Nephron progenitor cell (in vitro differentiated cells): ENCODE measurements at regions not wholly inside any gene's neighbourhood (a gene's known extent, or its start where the extent isn't known, plus 50 kb on each side); places are given as distances from the start of the nearest gene placed in this dataset.
A peak's percentile ranks its signal among the peaks of the same experiment; 100 is the strongest.

Source experiments
- DNase-seq: peaks from one replicate; pipeline ENCODE4 v3.0.0; 2021
- H3K27ac Mint-ChIP-seq: 2 replicates; pipeline ENCODE4 v1.8.0; 2021; ENCODE audit warnings: mild to moderate bottlenecking, moderate library complexity, mixed read lengths
- H3K27me3 Mint-ChIP-seq: 2 replicates; pipeline ENCODE4 v1.8.0; 2021; ENCODE audit warnings: mild to moderate bottlenecking, low read depth, mixed read lengths; ENCODE audit not compliant: poor library complexity
- H3K36me3 Mint-ChIP-seq: 2 replicates; pipeline ENCODE4 v1.8.0; 2021; ENCODE audit warnings: low read depth, mixed read lengths
- H3K4me1 Mint-ChIP-seq: 2 replicates; pipeline ENCODE4 v1.8.0; 2021; ENCODE audit warnings: mixed read lengths
- H3K4me3 Mint-ChIP-seq: 2 replicates; pipeline ENCODE4 v1.8.0; 2021; ENCODE audit warnings: mild to moderate bottlenecking, moderate library complexity, mixed read lengths
- H3K9me3 Mint-ChIP-seq: 2 replicates; pipeline ENCODE4 v1.8.0; 2021; ENCODE audit warnings: mild to moderate bottlenecking, moderate library complexity, mixed read lengths
- CTCF ChIP-seq: fragments of 200-600 bp; sonication (generic); IDR thresholded peaks from 2 replicates; pipeline ENCODE4 v1.5.0; 2021; ENCODE audit warnings: antibody characterized with exemption

- H3K27me3 Mint-ChIP-seq, result no peaks in the 10 kb centered on the region
- TF ChIP-seq CTCF, result no peak
- no peak overlapping the region for H3K4me3 Mint-ChIP-seq
- no peak overlapping the region for H3K27ac Mint-ChIP-seq
- H3K9me3 Mint-ChIP-seq, result no peaks in the 10 kb centered on the region
- DNase-seq, result no peak
- H3K36me3 Mint-ChIP-seq, result no peaks in the 10 kb centered on the region
- H3K4me1 Mint-ChIP-seq, result peaks cover 6% of the 10 kb centered on the region
Observed at GRCh38 chr5:166505067-166505466, 1786.4 kb upstream of the WWC1 start.

GRCh38 chr5:166505544-166505943 is 1785.9 kb upstream of the WWC1 start:
- no peak for DNase-seq
- peaks cover 1% of the 10 kb centered on the region for H3K4me1 Mint-ChIP-seq
- H3K27me3 Mint-ChIP-seq, result no peaks in the 10 kb centered on the region
- no peaks in the 10 kb centered on the region for H3K36me3 Mint-ChIP-seq
- no peak for TF ChIP-seq CTCF
- no peaks in the 10 kb centered on the region for H3K9me3 Mint-ChIP-seq
- H3K4me3 Mint-ChIP-seq, result no peak overlapping the region
- H3K27ac Mint-ChIP-seq, result no peak overlapping the region

GRCh38 chr5:166507810-166508425 is 1783.5 kb upstream of the WWC1 start:
- Mint-ChIP-seq H3K4me1 (no peaks in the 10 kb centered on the region), H3K9me3 (no peaks in the 10 kb centered on the region), H3K27ac (no peak overlapping the region), H3K4me3 (no peak overlapping the region), H3K36me3 (no peaks in the 10 kb centered on the region), H3K27me3 (no peaks in the 10 kb centered on the region)
- no peak for TF ChIP-seq CTCF
- DNase-seq, result no peak

- H3K27ac Mint-ChIP-seq, result no peak overlapping the region
- no peaks in the 10 kb centered on the region for H3K36me3 Mint-ChIP-seq
- H3K27me3 Mint-ChIP-seq, result no peaks in the 10 kb centered on the region
- H3K9me3 Mint-ChIP-seq, result no peaks in the 10 kb centered on the region
- peak; percentile 43 for DNase-seq
- no peak overlapping the region for H3K4me3 Mint-ChIP-seq
- TF ChIP-seq CTCF, result no peak
- no peaks in the 10 kb centered on the region for H3K4me1 Mint-ChIP-seq
Observed at GRCh38 chr5:166509085-166509484, 1782.4 kb upstream of the WWC1 start.

- no peaks in the 10 kb centered on the region for H3K9me3 Mint-ChIP-seq
- peaks cover 10% of the 10 kb centered on the region for H3K4me1 Mint-ChIP-seq
- H3K4me3 Mint-ChIP-seq, result no peak overlapping the region
- TF ChIP-seq CTCF, result no peak
- peak overlapping the region; percentile 54 for H3K27ac Mint-ChIP-seq
- H3K27me3 Mint-ChIP-seq, result no peaks in the 10 kb centered on the region
- DNase-seq, result no peak
- H3K36me3 Mint-ChIP-seq, result no peaks in the 10 kb centered on the region
Observed at GRCh38 chr5:166517976-166518375, 1773.5 kb upstream of the WWC1 start.

GRCh38 chr5:166523206-166523605 is 1768.2 kb upstream of the WWC1 start:
- Mint-ChIP-seq H3K27ac (no peak overlapping the region), H3K4me1 (peaks cover 5% of the 10 kb centered on the region), H3K36me3 (no peaks in the 10 kb centered on the region), H3K4me3 (no peak overlapping the region), H3K27me3 (no peaks in the 10 kb centered on the region), H3K9me3 (no peaks in the 10 kb centered on the region)
- TF ChIP-seq CTCF, result no peak
- DNase-seq, result no peak
